ENCODE measurements at regions not wholly inside any gene's neighbourhood (a gene's known extent, or its start where the extent isn't known, plus 50 kb on each side); places are given as distances from the start of the nearest gene placed in this dataset.

DNA sequence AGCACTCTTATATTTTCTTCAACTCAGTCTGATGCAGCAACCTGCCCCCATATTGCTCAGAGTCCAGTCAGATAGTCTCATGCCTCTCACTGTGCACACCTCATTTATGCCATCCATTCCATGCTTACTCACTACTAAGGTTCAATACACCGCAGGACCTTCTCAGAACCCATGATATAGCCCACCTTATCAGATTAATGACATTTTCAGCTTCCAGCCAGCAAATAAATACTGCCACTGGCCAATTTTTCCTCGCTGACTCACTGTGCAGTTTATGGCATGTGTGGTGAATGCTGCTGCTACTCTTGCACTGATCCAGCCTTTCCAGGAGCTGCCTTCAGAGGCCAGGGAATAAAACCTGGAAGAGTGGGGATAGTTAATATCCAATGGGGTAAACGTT, 380.6 kb upstream of the SPOCK3 start:
- TF ChIP-seq POLR2A (IDR thresholded peaks at IDR 0.05) = no peak
- TF ChIP-seq POLR2AphosphoS5 (IDR thresholded peaks at IDR 0.05) = no peak
- TF ChIP-seq, protein P1, sequence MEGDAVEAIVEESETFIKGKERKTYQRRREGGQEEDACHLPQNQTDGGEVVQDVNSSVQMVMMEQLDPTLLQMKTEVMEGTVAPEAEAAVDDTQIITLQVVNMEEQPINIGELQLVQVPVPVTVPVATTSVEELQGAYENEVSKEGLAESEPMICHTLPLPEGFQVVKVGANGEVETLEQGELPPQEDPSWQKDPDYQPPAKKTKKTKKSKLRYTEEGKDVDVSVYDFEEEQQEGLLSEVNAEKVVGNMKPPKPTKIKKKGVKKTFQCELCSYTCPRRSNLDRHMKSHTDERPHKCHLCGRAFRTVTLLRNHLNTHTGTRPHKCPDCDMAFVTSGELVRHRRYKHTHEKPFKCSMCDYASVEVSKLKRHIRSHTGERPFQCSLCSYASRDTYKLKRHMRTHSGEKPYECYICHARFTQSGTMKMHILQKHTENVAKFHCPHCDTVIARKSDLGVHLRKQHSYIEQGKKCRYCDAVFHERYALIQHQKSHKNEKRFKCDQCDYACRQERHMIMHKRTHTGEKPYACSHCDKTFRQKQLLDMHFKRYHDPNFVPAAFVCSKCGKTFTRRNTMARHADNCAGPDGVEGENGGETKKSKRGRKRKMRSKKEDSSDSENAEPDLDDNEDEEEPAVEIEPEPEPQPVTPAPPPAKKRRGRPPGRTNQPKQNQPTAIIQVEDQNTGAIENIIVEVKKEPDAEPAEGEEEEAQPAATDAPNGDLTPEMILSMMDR (IDR thresholded peaks at IDR 0.05 in 8 of 11, conservative IDR thresholded peaks at IDR 0.05 in 3 of 11) = no peak

Measured in spleen (tissue), 7 donors.